ENCODE measurements at regions not wholly inside any gene's neighbourhood (a gene's known extent, or its start where the extent isn't known, plus 50 kb on each side); places are given as distances from the start of the nearest gene placed in this dataset.

- TF ChIP-seq, protein P1, sequence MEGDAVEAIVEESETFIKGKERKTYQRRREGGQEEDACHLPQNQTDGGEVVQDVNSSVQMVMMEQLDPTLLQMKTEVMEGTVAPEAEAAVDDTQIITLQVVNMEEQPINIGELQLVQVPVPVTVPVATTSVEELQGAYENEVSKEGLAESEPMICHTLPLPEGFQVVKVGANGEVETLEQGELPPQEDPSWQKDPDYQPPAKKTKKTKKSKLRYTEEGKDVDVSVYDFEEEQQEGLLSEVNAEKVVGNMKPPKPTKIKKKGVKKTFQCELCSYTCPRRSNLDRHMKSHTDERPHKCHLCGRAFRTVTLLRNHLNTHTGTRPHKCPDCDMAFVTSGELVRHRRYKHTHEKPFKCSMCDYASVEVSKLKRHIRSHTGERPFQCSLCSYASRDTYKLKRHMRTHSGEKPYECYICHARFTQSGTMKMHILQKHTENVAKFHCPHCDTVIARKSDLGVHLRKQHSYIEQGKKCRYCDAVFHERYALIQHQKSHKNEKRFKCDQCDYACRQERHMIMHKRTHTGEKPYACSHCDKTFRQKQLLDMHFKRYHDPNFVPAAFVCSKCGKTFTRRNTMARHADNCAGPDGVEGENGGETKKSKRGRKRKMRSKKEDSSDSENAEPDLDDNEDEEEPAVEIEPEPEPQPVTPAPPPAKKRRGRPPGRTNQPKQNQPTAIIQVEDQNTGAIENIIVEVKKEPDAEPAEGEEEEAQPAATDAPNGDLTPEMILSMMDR (IDR thresholded peaks at IDR 0.05; ENCODE audit: control insufficient read depth, extremely low read depth, insufficient read depth), result no peak
- DNase-seq (ENCODE audit: low read depth), result peak; percentile 52
- H3K4me3 ChIP-seq (ENCODE audit: low read depth, low read length), result no peak overlapping the region
Measured at GRCh38 chr18:68355637-68356036, 359.3 kb downstream of the TMX3 start.

DNA sequence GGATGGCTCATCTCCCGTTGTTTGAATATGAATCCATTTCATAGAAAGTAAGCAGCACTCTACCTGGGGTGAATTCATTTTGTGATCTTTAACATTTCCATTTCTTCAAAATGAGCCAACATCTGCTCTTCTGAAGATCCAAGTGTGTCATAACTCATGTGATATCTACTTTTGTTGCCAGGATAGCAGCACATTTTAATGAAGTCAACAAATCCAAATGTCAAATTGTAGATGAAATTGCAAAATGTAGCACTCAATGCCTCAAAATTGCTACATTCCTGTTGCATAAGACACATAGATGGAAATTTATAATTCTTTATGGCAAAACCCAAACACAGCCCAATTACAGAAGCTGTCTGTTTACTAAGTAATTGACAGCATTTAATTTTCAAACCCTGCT is 360.7 kb downstream of the TMX3 start:
- TF ChIP-seq, protein P1 (IDR thresholded peaks at IDR 0.05; ENCODE audit: control insufficient read depth, extremely low read depth, insufficient read depth), result no peak
- H3K4me3 ChIP-seq (ENCODE audit: low read depth, low read length), result no peak overlapping the region
- no peak for DNase-seq (ENCODE audit: low read depth)

DNA sequence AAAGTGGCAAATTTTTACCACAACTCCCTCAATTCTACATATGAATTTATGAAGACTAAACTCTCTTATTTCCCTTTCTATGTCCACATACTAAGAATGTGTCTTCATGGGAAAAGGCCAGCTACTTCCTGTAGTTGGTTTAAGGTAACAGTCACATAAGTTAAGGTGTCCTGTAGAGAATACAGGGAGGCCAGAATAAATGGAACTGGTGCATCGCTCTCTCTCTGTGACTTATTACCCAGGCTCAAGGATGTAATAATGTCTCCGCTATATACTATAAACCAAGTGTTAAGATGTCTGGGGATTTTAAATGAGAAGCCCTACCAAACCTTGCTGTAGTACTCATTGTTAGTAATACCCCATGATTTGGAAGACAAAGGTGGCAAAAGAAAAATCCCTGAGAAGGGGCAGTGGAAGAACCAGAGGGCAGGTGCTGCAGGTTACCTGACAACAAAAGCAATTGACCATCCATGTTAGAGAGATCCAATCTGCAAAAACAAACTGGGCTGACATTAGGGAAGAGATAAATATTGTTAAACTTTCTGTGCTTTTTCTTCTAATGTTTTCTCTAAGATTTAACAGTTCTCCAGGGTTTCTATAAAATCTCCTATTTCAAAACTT is 372.8 kb downstream of the TMX3 start:
- TF ChIP-seq, protein P1 (IDR thresholded peaks at IDR 0.05; ENCODE audit: control insufficient read depth, extremely low read depth, insufficient read depth), result no peak
- no peak overlapping the region for H3K4me3 ChIP-seq (ENCODE audit: low read depth, low read length)
- no peak for DNase-seq (ENCODE audit: low read depth)

GRCh38 chr18:68340606-68341005 is 374.3 kb downstream of the TMX3 start:
- TF ChIP-seq, protein P1 (IDR thresholded peaks at IDR 0.05; ENCODE audit: control insufficient read depth, extremely low read depth, insufficient read depth), result no peak
- DNase-seq (ENCODE audit: low read depth), result no peak
- H3K4me3 ChIP-seq (ENCODE audit: low read depth, low read length), result no peak overlapping the region

GRCh38 chr18:68330658-68331057 is 384.2 kb downstream of the TMX3 start:
- no peak for DNase-seq (ENCODE audit: low read depth)
- TF ChIP-seq, protein P1 (IDR thresholded peaks at IDR 0.05; ENCODE audit: control insufficient read depth, extremely low read depth, insufficient read depth), result no peak
- H3K4me3 ChIP-seq (ENCODE audit: low read depth, low read length), result no peak overlapping the region

DNA sequence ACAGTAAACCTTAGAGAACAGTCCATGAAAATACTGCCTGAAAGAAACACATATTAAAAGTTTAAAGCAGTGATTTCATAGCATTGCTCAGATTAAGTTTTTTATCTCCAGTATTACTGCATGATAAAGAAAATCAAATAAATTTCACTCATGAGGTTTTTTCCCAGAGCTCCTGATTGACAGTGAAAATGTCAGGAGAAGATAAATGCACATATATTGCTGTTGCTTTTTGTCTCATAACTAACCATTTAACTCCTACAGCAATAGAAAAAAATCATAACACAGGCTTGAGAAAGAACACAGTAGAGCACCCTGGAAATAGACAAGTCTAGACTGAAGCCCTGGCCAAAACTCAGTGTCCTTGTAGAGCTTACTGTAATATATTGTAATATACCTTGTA is 391.0 kb downstream of the TMX3 start:
- H3K4me3 ChIP-seq (ENCODE audit: low read depth, low read length), result no peak overlapping the region
- TF ChIP-seq, protein P1 (IDR thresholded peaks at IDR 0.05; ENCODE audit: control insufficient read depth, extremely low read depth, insufficient read depth), result no peak
- DNase-seq (ENCODE audit: low read depth), result no peak

GRCh38 chr18:68316636-68317035 is 398.3 kb downstream of the TMX3 start:
- DNase-seq (ENCODE audit: low read depth), result no peak
- TF ChIP-seq, protein P1 (IDR thresholded peaks at IDR 0.05; ENCODE audit: control insufficient read depth, extremely low read depth, insufficient read depth), result no peak

More at GRCh38 chr18:68316636-68317035, 398.3 kb downstream of the TMX3 start:
- no peak overlapping the region for H3K4me3 ChIP-seq (ENCODE audit: low read depth, low read length)
